H9 (cell line): ENCODE measurements at regions not wholly inside any gene's neighbourhood (a gene's known extent, or its start where the extent isn't known, plus 50 kb on each side); places are given as distances from the start of the nearest gene placed in this dataset.

Experiments used
- DNase-seq: peaks from one replicate; pipeline ENCODE4 v3.0.0-alpha.2; 2017
- H2AFZ ChIP-seq: one replicate; pipeline ENCODE4 v1.6.1; 2013; ENCODE audit warnings: mild to moderate bottlenecking, low read length, control low read depth, moderate library complexity
- H2AK5ac ChIP-seq: 2 replicates; pipeline ENCODE4 v1.6.1; 2013; ENCODE audit warnings: low read length, control low read depth, mixed read lengths; ENCODE audit not compliant: insufficient read length
- H2BK120ac ChIP-seq: one replicate; pipeline ENCODE4 v1.6.1; 2013; ENCODE audit warnings: low read depth, mild to moderate bottlenecking, low read length, control low read depth, inconsistent platforms; ENCODE audit not compliant: poor library complexity, severe bottlenecking
- H2BK12ac ChIP-seq: 2 replicates; pipeline ENCODE4 v1.6.1; 2013; ENCODE audit warnings: low read length, control low read depth, mixed read lengths, low read depth; ENCODE audit not compliant: insufficient read length
- H2BK15ac ChIP-seq: 2 replicates; pipeline ENCODE4 v1.6.1; 2013; ENCODE audit warnings: low read depth, low read length, control low read depth
- H2BK20ac ChIP-seq: one replicate; pipeline ENCODE4 v1.6.1; 2013; ENCODE audit warnings: low read depth, mild to moderate bottlenecking, low read length, control low read depth, inconsistent platforms; ENCODE audit not compliant: poor library complexity, severe bottlenecking
- H2BK5ac ChIP-seq: 2 replicates; pipeline ENCODE4 v1.6.1; 2013; ENCODE audit warnings: low read length, control low read depth, mixed read lengths; ENCODE audit not compliant: insufficient read length
- H3K14ac ChIP-seq: 2 replicates; pipeline ENCODE4 v1.6.1; 2013; ENCODE audit warnings: low read length, control low read depth; ENCODE audit not compliant: insufficient read depth
- H3K18ac ChIP-seq: 2 replicates; pipeline ENCODE4 v1.6.1; 2013; ENCODE audit warnings: low read depth, mild to moderate bottlenecking, mixed read lengths, low read length, control low read depth; ENCODE audit not compliant: insufficient read length
- H3K23ac ChIP-seq: 2 replicates; pipeline ENCODE4 v1.6.1; 2013; ENCODE audit warnings: low read length, control low read depth, mixed read lengths, low read depth; ENCODE audit not compliant: insufficient read length
- H3K23me2 ChIP-seq: 2 replicates; pipeline ENCODE4 v1.6.1; 2013; ENCODE audit warnings: low read depth, mild to moderate bottlenecking, mixed read lengths, low read length, control low read depth; ENCODE audit not compliant: insufficient read length, poor library complexity, severe bottlenecking
- H3K27ac ChIP-seq: 2 replicates; pipeline ENCODE4 v1.5.1; 2013; ENCODE audit warnings: low read length, control low read depth, mixed read lengths, low read depth; ENCODE audit not compliant: insufficient read length
- H3K27me3 ChIP-seq: 2 replicates; pipeline ENCODE4 v1.6.1; 2013; ENCODE audit warnings: low read length, control low read depth, inconsistent platforms; ENCODE audit not compliant: insufficient read depth
- H3K4ac ChIP-seq: 2 replicates; pipeline ENCODE4 v1.6.1; 2013; ENCODE audit warnings: low read depth, mild to moderate bottlenecking, control low read depth, inconsistent platforms, low read length, moderate library complexity
- H3K4me1 ChIP-seq: 2 replicates; pipeline ENCODE4 v1.6.1; 2013; ENCODE audit warnings: low read length, control low read depth, inconsistent platforms; ENCODE audit not compliant: insufficient read depth
- H3K4me2 ChIP-seq: 2 replicates; pipeline ENCODE4 v1.6.1; 2013; ENCODE audit warnings: low read length, control low read depth, mixed read lengths; ENCODE audit not compliant: insufficient read length, insufficient read depth
- H3K56ac ChIP-seq: 2 replicates; pipeline ENCODE4 v1.6.1; 2013; ENCODE audit warnings: low read depth, mild to moderate bottlenecking, mixed read lengths, low read length, control low read depth; ENCODE audit not compliant: insufficient read length
- H3K79me1 ChIP-seq: 2 replicates; pipeline ENCODE4 v1.6.1; 2013; ENCODE audit warnings: low read depth, mild to moderate bottlenecking, moderate library complexity, low read length, control low read depth, inconsistent platforms; ENCODE audit not compliant: insufficient read depth, poor library complexity, severe bottlenecking
- H3K79me2 ChIP-seq: 2 replicates; pipeline ENCODE4 v1.6.1; 2013; ENCODE audit warnings: low read length, control low read depth, inconsistent platforms; ENCODE audit not compliant: insufficient read depth
- H3K9ac ChIP-seq: 2 replicates; pipeline ENCODE4 v1.6.1; 2013; ENCODE audit warnings: low read length, control low read depth, mixed read lengths; ENCODE audit not compliant: insufficient read length; ENCODE audit errors: extremely low read depth
- H3K9me3 ChIP-seq: one replicate; pipeline ENCODE4 v1.6.1; 2013; ENCODE audit warnings: low read depth, low read length, inconsistent platforms; ENCODE audit not compliant: control insufficient read depth
- H3T11ph ChIP-seq: one replicate; pipeline ENCODE4 v1.6.1; 2013; ENCODE audit warnings: mild to moderate bottlenecking, low read length, control low read depth, inconsistent platforms
- H4K20me1 ChIP-seq: one replicate; pipeline ENCODE4 v1.6.1; 2013; ENCODE audit not compliant: control insufficient read depth, insufficient read length, insufficient read depth
- H4K5ac ChIP-seq: 2 replicates; pipeline ENCODE4 v1.6.1; 2013; ENCODE audit warnings: low read depth, mild to moderate bottlenecking, mixed read lengths, low read length, control low read depth; ENCODE audit not compliant: insufficient read length
- H4K8ac ChIP-seq: replicated peaks from 2 replicates; pipeline ENCODE4 v1.6.1; 2013; ENCODE audit warnings: low read length, control low read depth, mixed read lengths, low read depth; ENCODE audit not compliant: insufficient read length
- H4K91ac ChIP-seq: 2 replicates; pipeline ENCODE4 v1.6.1; 2013; ENCODE audit warnings: low read depth, mild to moderate bottlenecking, moderate library complexity, mixed read lengths, low read length, control low read depth; ENCODE audit not compliant: insufficient read length
- H3K27ac Mint-ChIP-seq, 3 experiments: 2 replicates in 2 of 3; 3 replicates in 1 of 3; pipeline ENCODE4 v1.8.0; 2020 to 2021; ENCODE audit warnings: mixed read lengths in 3 of 3, mild to moderate bottlenecking in 1 of 3, moderate library complexity in 1 of 3
- H3K27me3 Mint-ChIP-seq: 2 replicates; pipeline ENCODE4 v1.8.0; 2021; ENCODE audit warnings: low read depth, mild to moderate bottlenecking, moderate library complexity, mixed read lengths
- H3K36me3 Mint-ChIP-seq, 3 experiments: 2 replicates in 2 of 3; 3 replicates in 1 of 3; pipeline ENCODE4 v1.8.0; 2020 to 2021; ENCODE audit warnings: low read depth in 3 of 3, mixed read lengths in 3 of 3; ENCODE audit not compliant: insufficient read depth in 1 of 3
- H3K4me1 Mint-ChIP-seq, 2 experiments: 2 replicates each; pipeline ENCODE4 v1.8.0; 2020; ENCODE audit warnings: mixed read lengths in 2 of 2
- H3K4me3 Mint-ChIP-seq, 2 experiments: 2 replicates in 1 of 2; 3 replicates in 1 of 2; pipeline ENCODE4 v1.8.0; 2020 to 2021; ENCODE audit warnings: mild to moderate bottlenecking in 2 of 2, mixed read lengths in 2 of 2, moderate library complexity in 1 of 2
- H3K9me3 Mint-ChIP-seq, 2 experiments: 2 replicates in 1 of 2; 3 replicates in 1 of 2; pipeline ENCODE4 v1.8.0; 2020; ENCODE audit warnings: mild to moderate bottlenecking in 2 of 2, mixed read lengths in 2 of 2, moderate library complexity in 1 of 2
- TF ChIP-seq, protein P1 (sequence below): fragments of 200-600 bp; sonication (generic); conservative IDR thresholded peaks from 3 replicates; pipeline ENCODE4 v1.8.0; 2021; ENCODE audit warnings: antibody characterized with exemption, mild to moderate bottlenecking

DNA sequence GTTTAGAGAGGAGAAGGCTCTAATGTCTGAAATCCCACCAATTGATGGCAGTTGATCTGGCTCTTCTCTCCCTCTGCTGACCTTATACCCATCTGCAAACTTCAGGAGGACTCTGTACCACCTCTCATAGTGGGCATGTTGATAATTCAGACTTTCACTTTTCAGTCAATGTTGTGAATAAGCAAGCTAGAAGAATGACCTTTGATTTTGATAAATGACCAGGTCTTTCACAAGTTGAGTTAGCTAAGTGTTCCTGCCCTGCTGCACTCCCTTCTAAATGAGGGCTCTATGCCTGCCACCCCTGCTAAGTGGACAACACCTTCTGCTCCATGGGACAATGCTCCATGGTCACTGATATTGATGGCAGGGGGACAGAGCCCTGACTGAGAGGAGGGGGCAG, 74.7 kb downstream of the SPRY4 start:
- Mint-ChIP-seq H3K4me1 (peaks cover 20 to 28% of the 10 kb centered on the region in 2 experiments), H3K27ac (no peak overlapping the region), H3K4me3 (no peak overlapping the region), H3K36me3 (0 out of 7 replicates have a peak, but pooled peaks cover 0 to 5% (median 2%) of the 10 kb centered on the region in 3 experiments), H3K27me3 (no peaks in the 10 kb centered on the region), H3K9me3 (peaks cover 0 to 3% of the 10 kb centered on the region in 2 experiments; a peak in 1 of 5 replicates)
- no peak for DNase-seq
- Histone ChIP-seq H3K4ac (no peak overlapping the region), H3K4me1 (0 out of 2 replicates have a peak, but pooled peaks cover 6% of the 10 kb centered on the region), H2AK5ac (no peak overlapping the region), H3K79me1 (no peaks in the 10 kb centered on the region), H3K56ac (no peak overlapping the region), H4K8ac (no peak overlapping the region), H4K20me1 (no peaks in the 10 kb centered on the region), H3K9me3 (no peaks in the 10 kb centered on the region), H3K23ac (no peak overlapping the region), H3K14ac (no peak overlapping the region), H3K27ac (no peak overlapping the region), H3K27me3 (no peaks in the 10 kb centered on the region), H2BK12ac (no peak overlapping the region), H3K18ac (no peak overlapping the region), H3T11ph (no peak overlapping the region), H3K23me2 (no peaks in the 10 kb centered on the region), H3K79me2 (no peaks in the 10 kb centered on the region), H3K4me2 (no peak overlapping the region), H2BK15ac (no peak overlapping the region), H3K9ac (no peak overlapping the region), H2BK120ac (no peak overlapping the region), H2BK5ac (no peak overlapping the region), H2BK20ac (no peak overlapping the region), H4K5ac (no peak overlapping the region), H4K91ac (no peak overlapping the region), H2AFZ (no peak overlapping the region)
- TF ChIP-seq, protein P1, sequence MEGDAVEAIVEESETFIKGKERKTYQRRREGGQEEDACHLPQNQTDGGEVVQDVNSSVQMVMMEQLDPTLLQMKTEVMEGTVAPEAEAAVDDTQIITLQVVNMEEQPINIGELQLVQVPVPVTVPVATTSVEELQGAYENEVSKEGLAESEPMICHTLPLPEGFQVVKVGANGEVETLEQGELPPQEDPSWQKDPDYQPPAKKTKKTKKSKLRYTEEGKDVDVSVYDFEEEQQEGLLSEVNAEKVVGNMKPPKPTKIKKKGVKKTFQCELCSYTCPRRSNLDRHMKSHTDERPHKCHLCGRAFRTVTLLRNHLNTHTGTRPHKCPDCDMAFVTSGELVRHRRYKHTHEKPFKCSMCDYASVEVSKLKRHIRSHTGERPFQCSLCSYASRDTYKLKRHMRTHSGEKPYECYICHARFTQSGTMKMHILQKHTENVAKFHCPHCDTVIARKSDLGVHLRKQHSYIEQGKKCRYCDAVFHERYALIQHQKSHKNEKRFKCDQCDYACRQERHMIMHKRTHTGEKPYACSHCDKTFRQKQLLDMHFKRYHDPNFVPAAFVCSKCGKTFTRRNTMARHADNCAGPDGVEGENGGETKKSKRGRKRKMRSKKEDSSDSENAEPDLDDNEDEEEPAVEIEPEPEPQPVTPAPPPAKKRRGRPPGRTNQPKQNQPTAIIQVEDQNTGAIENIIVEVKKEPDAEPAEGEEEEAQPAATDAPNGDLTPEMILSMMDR: no peak
